HL-60 (cell line): ENCODE measurements at regions not wholly inside any gene's neighbourhood (a gene's known extent, or its start where the extent isn't known, plus 50 kb on each side); places are given as distances from the start of the nearest gene placed in this dataset.

Source experiments
- DNase-seq, 2 experiments: peaks; one replicate each; pipeline ENCODE4 v3.0.0-alpha.2; 2010 to 2020; ENCODE audit warnings: low read depth in 1 of 2, low spot score in 1 of 2
- H3K27ac ChIP-seq: fragments of 250-450 bp; sonication (Bioruptor Pico); replicated peaks from 2 replicates; pipeline ENCODE4 v1.5.1; 2020; ENCODE audit warnings: mild to moderate bottlenecking, moderate library complexity
- H3K27me3 ChIP-seq: fragments of 250-450 bp; sonication (Bioruptor Pico); 2 replicates; pipeline ENCODE4 v1.5.1; 2021; ENCODE audit warnings: mild to moderate bottlenecking, moderate library complexity; ENCODE audit not compliant: insufficient read depth, poor library complexity, severe bottlenecking
- H3K4me3 ChIP-seq: replicated peaks from 2 replicates; pipeline ENCODE4 v1.5.1; 2011; ENCODE audit warnings: mild to moderate bottlenecking, control low read depth, low read length; ENCODE audit not compliant: insufficient read depth
- CTCF ChIP-seq: IDR thresholded peaks from one replicate; pipeline ENCODE4 v1.5.1; 2011; ENCODE audit warnings: low read length, control low read depth, inconsistent platforms; ENCODE audit not compliant: insufficient read depth
- GABPA ChIP-seq: IDR thresholded peaks from 2 replicates; pipeline ENCODE4 v1.6.1; 2012; ENCODE audit warnings: low read depth
- POLR2AphosphoS5 ChIP-seq: IDR thresholded peaks from 2 replicates; pipeline ENCODE4 v1.6.1; 2012; ENCODE audit warnings: low read depth
- REST ChIP-seq: IDR thresholded peaks from 2 replicates; pipeline ENCODE4 v1.6.1; 2012; ENCODE audit warnings: low read depth; ENCODE audit not compliant: insufficient replicate concordance
- SPI1 ChIP-seq: IDR thresholded peaks from 2 replicates; pipeline ENCODE4 v1.6.1; 2012; ENCODE audit warnings: low read depth, mild to moderate bottlenecking, borderline replicate concordance

DNA sequence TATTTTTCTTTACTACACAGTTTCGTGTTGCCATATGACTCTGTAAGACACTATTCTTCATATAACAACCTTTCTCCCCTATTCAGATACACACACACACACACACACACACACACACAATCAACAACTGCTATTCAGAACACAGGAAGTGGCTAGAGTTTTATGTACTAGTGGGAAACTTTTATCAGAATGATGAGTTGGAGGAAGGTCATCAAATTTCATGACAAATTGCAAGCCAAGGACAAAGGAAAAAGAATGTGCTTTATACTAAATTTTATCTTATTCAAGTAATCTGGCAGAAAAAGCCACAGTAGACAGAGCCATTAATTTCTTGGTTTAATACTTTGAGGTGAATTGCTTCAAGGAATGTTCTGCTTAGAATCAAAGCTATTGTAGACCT is 899.8 kb downstream of the ROBO2 start:
- TF ChIP-seq POLR2AphosphoS5 (no peak), REST (no peak), CTCF (no peak), GABPA (no peak), SPI1 (no peak)
- H3K27me3 ChIP-seq: no peaks in the 10 kb centered on the region
- no peak overlapping the region for H3K27ac ChIP-seq
- no peak for DNase-seq
- no peak overlapping the region for H3K4me3 ChIP-seq

- TF ChIP-seq GABPA (no peak), POLR2AphosphoS5 (no peak), SPI1 (no peak), REST (no peak), CTCF (no peak)
Observed at GRCh38 chr3:77943598-77943997, 903.7 kb downstream of the ROBO2 start.

GRCh38 chr3:77945320-77945719 is 905.4 kb downstream of the ROBO2 start:
- TF ChIP-seq CTCF (no peak), POLR2AphosphoS5 (no peak), REST (no peak), GABPA (no peak), SPI1 (no peak)
- no peaks in the 10 kb centered on the region for H3K27me3 ChIP-seq
- H3K27ac ChIP-seq: no peak overlapping the region
- no peak for DNase-seq
- no peak overlapping the region for H3K4me3 ChIP-seq

More at GRCh38 chr3:77943598-77943997, 903.7 kb downstream of the ROBO2 start:
- no peak for DNase-seq
- no peak overlapping the region for H3K27ac ChIP-seq
- no peak overlapping the region for H3K4me3 ChIP-seq
- H3K27me3 ChIP-seq: no peaks in the 10 kb centered on the region
